ENCODE measurements at regions not wholly inside any gene's neighbourhood (a gene's known extent, or its start where the extent isn't known, plus 50 kb on each side); places are given as distances from the start of the nearest gene placed in this dataset.

- H3K9me3 Mint-ChIP-seq = peaks cover 0 to 8% of the 10 kb centered on the region in 2 experiments; a peak in 2 of 5 replicates
- no peak overlapping the region for H3K56ac ChIP-seq (ENCODE audit: insufficient read length, low read depth, low read length)
- no peak overlapping the region for H2AK5ac ChIP-seq (ENCODE audit: insufficient read length, low read length)
- no peaks in the 10 kb centered on the region for H3K27me3 ChIP-seq (ENCODE audit: insufficient read depth, low read length)
- no peaks in the 10 kb centered on the region for H3K27me3 Mint-ChIP-seq (ENCODE audit: low read depth)
- no peak overlapping the region for H4K91ac ChIP-seq (ENCODE audit: insufficient read length, low read depth, low read length)
- H2BK20ac ChIP-seq (ENCODE audit: low read depth, low read length, poor library complexity, severe bottlenecking) = no peak overlapping the region
- H3K4me1 Mint-ChIP-seq = no peaks in the 10 kb centered on the region
- TF ChIP-seq CTCF (conservative IDR thresholded peaks at IDR 0.05) = no peak
- no peak overlapping the region for H3T11ph ChIP-seq (ENCODE audit: low read length)
- H3K9ac ChIP-seq (ENCODE audit: extremely low read depth, insufficient read length, low read length) = no peak overlapping the region
- H3K79me1 ChIP-seq (ENCODE audit: insufficient read depth, low read depth, low read length, poor library complexity, severe bottlenecking) = no peaks in the 10 kb centered on the region
- no peak overlapping the region for H3K27ac ChIP-seq (ENCODE audit: insufficient read length, low read depth, low read length)
- no peak overlapping the region for H3K4me3 Mint-ChIP-seq
- H3K36me3 Mint-ChIP-seq (ENCODE audit: insufficient read depth in 1 of 3, low read depth in 3 of 3) = peaks cover 0 to 10% (median 7%) of the 10 kb centered on the region in 3 experiments; a peak in 5 of 7 replicates
- no peak overlapping the region for H2BK120ac ChIP-seq (ENCODE audit: low read depth, low read length, poor library complexity, severe bottlenecking)
- no peaks in the 10 kb centered on the region for H3K79me2 ChIP-seq (ENCODE audit: insufficient read depth, low read length)
- no peaks in the 10 kb centered on the region for H4K20me1 ChIP-seq (ENCODE audit: control insufficient read depth, insufficient read depth, insufficient read length)
- H3K4ac ChIP-seq (ENCODE audit: low read depth, low read length) = no peak overlapping the region
- WGBS (ENCODE audit: extremely low coverage, insufficient read length, low lambda C conversion rate) = no CpG with 5 or more reads among the region's 3 CpGs
- no peaks in the 10 kb centered on the region for H3K9me3 ChIP-seq (ENCODE audit: control insufficient read depth, low read depth, low read length)
- H3K27ac Mint-ChIP-seq = no peak overlapping the region
- H4K5ac ChIP-seq (ENCODE audit: insufficient read length, low read depth, low read length) = no peak overlapping the region
- H2BK5ac ChIP-seq (ENCODE audit: insufficient read length, low read length) = no peak overlapping the region
- no peak overlapping the region for H3K4me2 ChIP-seq (ENCODE audit: insufficient read depth, insufficient read length, low read length)
- no peak overlapping the region for H2AFZ ChIP-seq (ENCODE audit: low read length)
- no peak overlapping the region for H3K18ac ChIP-seq (ENCODE audit: insufficient read length, low read depth, low read length)
- H3K23ac ChIP-seq (ENCODE audit: insufficient read length, low read depth, low read length) = no peak overlapping the region
- H3K4me1 ChIP-seq (ENCODE audit: insufficient read depth, low read length) = no peaks in the 10 kb centered on the region
- H3K14ac ChIP-seq (ENCODE audit: insufficient read depth, low read length) = no peak overlapping the region
- no peak overlapping the region for H4K8ac ChIP-seq (replicated peaks; ENCODE audit: insufficient read length, low read depth, low read length)
- no peak overlapping the region for H2BK15ac ChIP-seq (ENCODE audit: low read depth, low read length)
- no peak for DNase-seq
- H3K23me2 ChIP-seq (ENCODE audit: insufficient read length, low read depth, low read length, poor library complexity, severe bottlenecking) = no peaks in the 10 kb centered on the region
- no peak overlapping the region for H2BK12ac ChIP-seq (ENCODE audit: insufficient read length, low read depth, low read length)
These were observed 57.8 kb upstream of the PLSCR4 start for GRCh38 chr3:146308682-146309081.

Data from H9 (cell line).